Esophagus squamous epithelium (tissue), 5 donors: ENCODE measurements at regions not wholly inside any gene's neighbourhood (a gene's known extent, or its start where the extent isn't known, plus 50 kb on each side); places are given as distances from the start of the nearest gene placed in this dataset.

Experiments used
- DNase-seq: peaks from one replicate; lab custom pipeline; 2025; lab: John Stamatoyannopoulos, UW
- H3K27ac ChIP-seq, 4 donors: fragments of 200-600 bp; sonication (generic); one replicate each; pipeline ENCODE4 v1.5.1; 2016 to 2019; ENCODE audit warnings: mild to moderate bottlenecking in 1 of 4
- H3K27me3 ChIP-seq, 4 donors: fragments of 200-600 bp; sonication (generic); 1 replicate in 3 of 4; 2 replicates in 1 of 4; pipeline versions ENCODE4 v1.5.1 to v1.6.0; 2017 to 2021; ENCODE audit warnings: antibody characterized with exemption in 1 of 4
- H3K36me3 ChIP-seq, 3 donors: fragments of 200-600 bp; sonication (generic); one replicate each; pipeline ENCODE4 v1.5.1; 2016 to 2019
- H3K4me1 ChIP-seq, 3 donors: fragments of 200-600 bp; sonication (generic); one replicate each; pipeline ENCODE4 v1.5.1; 2017 to 2019
- H3K4me3 ChIP-seq, 4 donors: fragments of 200-600 bp; sonication (generic); 1 replicate in 3 of 4; 2 replicates in 1 of 4; pipeline ENCODE4 v1.5.1; 2016 to 2019; ENCODE audit warnings: mild to moderate bottlenecking in 2 of 4, moderate library complexity in 1 of 4
- H3K9me3 ChIP-seq, 3 donors: fragments of 200-600 bp; sonication (generic); one replicate each; pipeline ENCODE4 v1.5.1; 2016 to 2019
- CTCF ChIP-seq, 6 experiments: fragments of 450-650 bp in 4 of 6; fragments of 200-600 bp in 2 of 6; sonication (generic) in 2 of 6; IDR thresholded peaks; one replicate each; pipeline ENCODE4 v1.5.1; 2016 to 2019; ENCODE audit warnings: antibody characterized with exemption in 6 of 6, mild to moderate bottlenecking in 4 of 6, moderate library complexity in 4 of 6
- POLR2A ChIP-seq, 4 donors: fragments of 450-650 bp; IDR thresholded peaks; one replicate each; pipeline ENCODE4 v1.6.1; 2017; ENCODE audit warnings: antibody characterized with exemption in 4 of 4, mild to moderate bottlenecking in 4 of 4, moderate library complexity in 3 of 4
- WGBS, 2 donors: methylation state at CpG; one replicate each; pipeline ENCODE4 v1.1.5; 2018; 5-methylcytosine and 5-hydroxymethylcytosine counted together
- intact Hi-C: fragments of 100-400 bp; cut with DNase I; formaldehyde crosslinking; loops from one replicate; pipeline ENCODE4 v1.15.0; 2022
- donor health status: DM: yes; HTN: yes; CAD: no.

GRCh38 chr2:201978986-201979385, 54.7 kb upstream of the FZD7 start:
- Histone ChIP-seq H3K9me3 (no peaks in the 10 kb centered on the region), H3K4me1 (no peaks in the 10 kb centered on the region), H3K27ac (no peak overlapping the region), H3K27me3 (no peaks in the 10 kb centered on the region), H3K36me3 (no peaks in the 10 kb centered on the region), H3K4me3 (no peak overlapping the region)
- DNase-seq = no peak
- TF ChIP-seq POLR2A (IDR thresholded peaks at IDR 0.05) (no peak), CTCF (IDR thresholded peaks at IDR 0.05) (no peak)
- 59 to 61% methylated on average over 3 of the region's 4 CpGs for WGBS, 2 donors
- intact Hi-C loops = no loop called here

- 65 to 85% methylated on average over 8 of the region's 8 CpGs for WGBS, 2 donors
- Histone ChIP-seq H3K4me3 (no peak overlapping the region), H3K27me3 (no peaks in the 10 kb centered on the region), H3K9me3 (no peaks in the 10 kb centered on the region), H3K4me1 (peaks cover 0 to 5% (median 0%) of the 10 kb centered on the region in 3 donors), H3K36me3 (no peaks in the 10 kb centered on the region), H3K27ac (no peak overlapping the region)
- intact Hi-C loops = no loop called here
- no peak for DNase-seq
- no peak for TF ChIP-seq CTCF (IDR thresholded peaks at IDR 0.05)
- TF ChIP-seq POLR2A (IDR thresholded peaks at IDR 0.05) = no peak
Observed at GRCh38 chr2:201980389-201980821, 53.2 kb upstream of the FZD7 start.

GRCh38 chr2:201980946-201981345, 52.7 kb upstream of the FZD7 start:
- no peaks in the 10 kb centered on the region for H3K9me3 ChIP-seq
- TF ChIP-seq POLR2A (IDR thresholded peaks at IDR 0.05) (no peak), CTCF (IDR thresholded peaks at IDR 0.05) (no peak)
- WGBS, 2 donors = 100% methylated on average over 1 of the region's 4 CpGs; no CpG with 5 or more reads in 1 of the 2 donors
- no peak for DNase-seq
- H3K36me3 ChIP-seq = no peaks in the 10 kb centered on the region
- intact Hi-C loops = no loop called here
- H3K4me1 ChIP-seq = peaks cover 0 to 5% (median 0%) of the 10 kb centered on the region in 3 donors
- H3K27me3 ChIP-seq = no peaks in the 10 kb centered on the region
- H3K27ac ChIP-seq = no peak overlapping the region
- no peak overlapping the region for H3K4me3 ChIP-seq

- intact Hi-C loops = no loop called here
- TF ChIP-seq CTCF (IDR thresholded peaks at IDR 0.05) (no peak), POLR2A (IDR thresholded peaks at IDR 0.05) (no peak)
- Histone ChIP-seq H3K9me3 (no peaks in the 10 kb centered on the region), H3K27me3 (no peaks in the 10 kb centered on the region), H3K4me3 (no peak overlapping the region), H3K27ac (no peak overlapping the region), H3K4me1 (peaks cover 0 to 5% (median 0%) of the 10 kb centered on the region in 3 donors), H3K36me3 (no peaks in the 10 kb centered on the region)
- WGBS, 2 donors = 75 to 90% methylated on average over 2 of the region's 2 CpGs
- no peak for DNase-seq
Observed at GRCh38 chr2:201983174-201983573, 50.5 kb upstream of the FZD7 start.

GRCh38 chr2:201983800-201984199, 49.9 kb upstream of the FZD7 start:
- 83 to 88% methylated on average over 7 of the region's 7 CpGs for WGBS, 2 donors
- H3K4me1 ChIP-seq = peaks cover 0 to 5% (median 0%) of the 10 kb centered on the region in 3 donors
- DNase-seq = no peak
- H3K27ac ChIP-seq = no peak overlapping the region
- H3K4me3 ChIP-seq = no peak overlapping the region
- intact Hi-C loops = no loop called here
- no peak for TF ChIP-seq POLR2A (IDR thresholded peaks at IDR 0.05)
- TF ChIP-seq CTCF (IDR thresholded peaks at IDR 0.05) = no peak
- no peaks in the 10 kb centered on the region for H3K27me3 ChIP-seq
- H3K36me3 ChIP-seq = no peaks in the 10 kb centered on the region
- no peaks in the 10 kb centered on the region for H3K9me3 ChIP-seq
